DMS53 treated with DMSO at 0.1 percent for 48 hours (cell line): ENCODE measurements at regions not wholly inside any gene's neighbourhood (a gene's known extent, or its start where the extent isn't known, plus 50 kb on each side); places are given as distances from the start of the nearest gene placed in this dataset.
"Not testable (repeated sequence)": the region's sequence is repeated elsewhere in the genome, so short reads cannot be mapped to it uniquely, and the experiment has no call there.

Experiments used
- DNase-seq: peaks from one replicate; lab custom pipeline; 2025; ENCODE audit not compliant: unreplicated experiment; lab: John Stamatoyannopoulos, UW

DNA sequence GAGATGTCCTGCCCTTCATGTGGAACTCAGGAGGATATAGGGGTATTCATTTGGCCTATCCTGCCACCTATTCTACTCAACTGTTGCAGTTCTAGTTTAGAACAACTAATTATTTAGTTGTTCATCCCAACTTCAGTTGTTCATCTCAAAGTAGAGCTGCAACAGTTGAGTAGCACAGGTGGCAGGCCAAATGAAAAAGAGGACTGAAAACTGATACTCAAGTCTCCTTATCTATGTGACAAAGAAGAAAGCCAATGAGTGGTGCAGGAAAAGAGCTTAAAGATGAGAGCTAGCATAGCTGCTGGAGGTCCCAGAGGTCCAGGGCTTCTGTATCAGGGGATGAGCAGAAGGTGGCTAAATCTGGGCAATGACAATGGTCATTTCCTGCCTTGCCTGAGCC, 148.9 kb upstream of the KITLG start:
- DNase-seq = no peak

DNA sequence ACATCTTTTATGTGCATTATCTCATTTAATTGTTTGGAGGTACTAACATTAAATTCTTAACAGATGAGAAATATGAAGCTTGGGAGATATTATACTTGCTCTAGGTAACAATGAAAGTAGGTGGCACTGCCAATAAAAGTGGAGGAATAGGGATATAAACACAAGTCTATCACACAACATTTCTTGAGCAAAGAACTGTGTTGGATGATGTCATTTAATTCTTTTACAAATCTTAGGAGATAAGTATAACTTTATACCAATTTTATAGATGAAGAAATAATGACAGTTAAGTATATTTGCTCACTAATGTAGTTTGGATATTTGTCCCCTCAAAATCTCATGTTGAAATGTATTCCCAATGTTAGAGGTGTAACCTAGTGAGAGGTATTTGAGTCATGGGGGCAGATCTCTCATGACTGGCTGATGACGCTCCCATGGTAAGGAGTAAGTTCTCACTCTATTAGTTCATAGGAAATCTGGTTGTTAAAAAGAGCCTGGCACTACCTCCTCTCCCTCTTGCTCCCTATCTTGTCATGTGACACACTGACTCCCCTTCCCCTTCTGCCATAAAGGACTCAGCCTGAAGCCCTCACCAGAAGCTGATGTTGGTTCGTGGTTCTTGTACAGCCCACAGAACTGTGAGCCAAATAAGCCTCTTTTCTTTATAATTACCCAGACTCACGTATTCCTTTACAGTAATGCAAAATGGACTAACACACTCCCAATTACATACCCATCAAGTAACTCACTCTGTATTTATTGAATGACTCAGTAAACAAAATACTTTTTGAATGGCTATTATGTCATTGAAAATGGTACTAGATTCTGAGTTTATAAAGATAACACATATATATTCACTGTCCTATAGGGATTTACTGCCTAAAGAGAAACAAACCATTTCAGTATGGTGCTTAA, 146.8 kb upstream of the KITLG start:
- no peak for DNase-seq

DNA sequence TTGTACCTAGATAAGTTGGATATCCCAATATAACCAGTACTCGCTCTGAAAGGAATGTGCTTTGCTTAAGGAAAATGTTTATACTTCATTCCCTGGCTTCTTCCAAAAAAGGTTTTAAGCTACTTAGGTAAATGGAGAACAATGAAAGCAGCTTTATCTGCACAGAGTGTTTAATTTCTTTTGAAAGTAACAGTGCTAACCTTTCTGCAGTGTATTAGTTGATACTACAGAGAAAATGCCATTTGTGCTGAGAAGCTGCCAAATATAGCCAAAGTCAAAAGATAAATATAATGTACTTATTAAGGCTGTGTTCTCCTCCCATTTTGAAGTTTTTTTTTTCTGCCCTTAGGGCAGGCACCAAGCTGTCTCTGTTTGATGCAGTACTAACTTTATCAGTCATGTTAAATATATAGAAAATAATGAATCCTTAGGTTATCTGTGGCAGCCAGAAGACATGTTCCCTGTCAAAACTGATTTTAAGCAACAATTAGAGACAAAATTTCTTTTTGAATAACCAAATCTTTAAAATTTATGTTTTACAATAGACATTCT, 145.4 kb upstream of the KITLG start:
- no peak for DNase-seq

- DNase-seq = no peak
Measured at GRCh38 chr12:88723219-88723618, 142.9 kb upstream of the KITLG start.

DNA sequence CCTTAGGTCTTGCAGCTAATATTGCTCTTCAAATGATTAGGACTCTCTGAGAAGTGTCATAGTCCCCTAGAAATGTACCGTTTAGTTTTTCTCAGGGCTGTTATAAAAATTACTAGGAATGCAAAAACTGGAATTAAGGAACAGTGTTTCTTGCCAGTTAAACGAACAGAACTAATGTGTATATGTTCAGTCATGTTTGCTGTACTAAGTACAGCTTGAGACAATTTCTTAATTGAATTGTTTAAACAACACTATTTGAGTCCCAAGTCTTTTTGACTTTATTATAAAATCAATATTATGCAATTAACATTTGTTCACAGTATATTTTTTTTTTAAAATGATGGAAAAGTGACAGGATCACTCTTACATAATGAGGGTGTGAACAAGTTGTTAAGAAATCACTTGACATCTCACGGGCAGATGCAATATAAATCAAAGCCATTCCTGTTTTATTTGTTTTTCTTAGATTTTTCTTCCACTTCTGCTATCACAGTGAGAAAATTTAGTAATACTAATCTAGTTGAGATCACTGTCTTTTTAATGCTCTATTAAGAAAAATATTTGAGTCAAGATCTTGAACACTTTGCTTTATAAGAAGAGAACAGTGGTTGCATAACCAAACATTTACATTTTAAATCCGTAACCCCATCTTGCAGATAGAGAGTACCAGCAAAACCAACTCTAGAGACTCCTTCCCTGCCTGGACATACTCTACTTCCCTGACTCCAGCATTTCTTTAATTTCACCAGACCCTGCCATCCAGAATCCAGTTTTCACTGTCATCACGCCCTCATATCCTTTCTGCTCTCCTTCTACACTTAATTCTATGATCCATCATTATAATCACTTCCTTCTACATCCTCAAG, 140.7 kb upstream of the KITLG start:
- no peak for DNase-seq

DNA sequence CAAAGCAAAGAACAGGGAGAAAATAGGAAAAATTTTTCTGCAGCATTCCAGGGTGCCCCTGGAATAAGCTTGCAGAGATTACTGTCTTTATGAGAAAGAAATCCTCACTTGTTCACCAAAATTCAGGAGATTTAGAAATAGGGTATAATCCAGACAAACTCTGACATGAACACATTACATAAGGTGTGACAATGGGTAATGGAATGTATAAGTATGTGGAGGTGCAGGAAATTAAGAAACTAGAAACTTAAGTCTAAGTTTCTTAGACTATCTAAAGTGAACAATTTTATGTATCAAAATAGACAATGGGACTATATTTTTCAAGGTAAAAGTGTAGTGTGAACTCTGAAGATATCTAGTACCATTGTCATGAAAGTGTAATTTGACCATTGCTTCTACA, 140.0 kb upstream of the KITLG start:
- no peak for DNase-seq

GRCh38 chr12:88717188-88717587, 136.9 kb upstream of the KITLG start:
- no peak for DNase-seq

DNA sequence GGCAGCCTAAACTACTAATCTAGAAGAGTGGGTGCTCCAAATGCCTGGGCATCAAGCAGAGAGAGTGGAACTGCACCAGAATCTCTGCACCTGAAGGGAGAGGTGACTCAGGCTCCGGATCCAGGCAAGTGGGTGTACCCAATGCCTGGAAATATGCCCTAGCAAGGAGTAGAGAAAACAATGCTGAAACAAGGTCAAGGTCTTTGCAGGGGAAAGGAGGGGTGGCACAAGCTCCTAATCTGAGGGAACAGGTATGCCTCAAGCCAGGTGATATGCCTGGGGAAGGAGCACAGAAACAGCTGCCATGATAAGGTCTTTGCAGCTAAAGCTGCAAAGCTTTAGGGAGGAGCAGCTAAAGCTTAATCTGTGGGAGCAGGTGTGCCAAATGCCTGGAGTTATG, 136.0 kb upstream of the KITLG start:
- DNase-seq = no peak

DNA sequence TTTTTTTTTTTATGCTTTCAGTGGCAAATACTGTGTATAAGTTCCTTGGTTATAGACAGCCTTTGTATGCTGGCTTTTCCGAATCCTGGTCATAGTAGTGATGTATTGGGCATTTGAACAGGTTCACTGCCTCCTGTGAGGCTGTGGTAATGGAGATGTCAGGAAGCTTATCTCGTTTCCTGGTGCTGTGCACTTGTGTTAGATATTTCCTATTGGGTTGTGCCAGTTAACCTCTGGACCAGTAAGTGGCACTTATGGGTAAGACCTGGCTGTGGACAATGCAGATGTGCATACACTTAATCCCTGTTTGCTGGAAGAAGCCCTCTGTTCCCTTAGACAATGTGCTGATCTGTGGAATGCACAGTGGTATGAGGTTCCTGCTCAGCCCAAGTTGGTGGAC, 135.4 kb upstream of the KITLG start:
- no peak for DNase-seq

DNA sequence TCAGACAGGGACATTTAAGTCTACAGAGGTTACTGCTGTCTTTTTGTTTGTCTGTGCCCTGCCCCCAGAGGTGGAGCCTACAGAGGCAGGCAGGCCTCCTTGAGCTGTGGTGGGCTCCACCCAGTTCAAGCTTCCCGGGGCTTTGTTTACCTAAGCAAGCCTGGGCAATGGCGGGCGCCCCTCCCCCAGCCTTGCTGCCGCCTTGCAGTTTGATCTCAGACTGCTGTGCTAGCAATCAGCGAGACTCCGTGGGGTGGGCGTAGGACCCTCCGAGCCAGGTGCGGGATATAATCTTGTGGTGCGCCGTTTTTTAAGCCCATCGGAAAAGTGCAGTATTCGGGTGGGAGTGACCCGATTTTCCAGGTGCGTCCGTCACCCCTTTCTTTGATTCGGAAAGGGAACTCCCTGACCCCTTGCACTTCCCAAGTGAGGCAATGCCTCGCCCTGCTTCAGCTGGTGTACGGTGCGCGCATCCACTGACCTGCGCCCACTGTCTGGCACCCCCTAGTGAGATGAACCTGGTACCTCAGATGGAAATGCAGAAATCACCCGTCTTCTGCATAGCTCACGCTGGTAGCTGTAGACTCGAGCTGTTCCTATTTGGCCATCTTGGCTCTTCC, 134.1 kb upstream of the KITLG start:
- not testable (repeated sequence) for DNase-seq

GRCh38 chr12:88707800-88708199, 127.5 kb upstream of the KITLG start:
- no peak for DNase-seq

DNA sequence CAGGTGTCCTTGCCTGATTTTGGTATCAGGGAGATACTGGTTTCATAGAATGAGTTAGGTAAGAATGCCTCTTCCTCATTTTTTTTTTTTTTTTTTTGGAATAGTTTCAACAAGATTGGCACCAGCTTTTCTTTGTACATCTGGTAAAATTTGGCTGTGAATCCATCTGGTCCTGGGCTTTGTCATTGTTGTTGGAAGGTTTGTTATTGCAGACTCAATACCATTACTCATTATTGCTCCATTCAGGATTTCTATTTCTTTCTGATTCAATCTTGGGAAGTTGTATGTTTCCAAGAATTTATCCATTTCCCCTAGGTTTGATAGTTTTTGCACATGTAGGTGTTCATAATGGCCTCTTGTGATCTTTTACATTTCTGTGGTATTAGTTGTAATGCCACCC, 126.0 kb upstream of the KITLG start:
- no peak for DNase-seq

GRCh38 chr12:88703790-88704189, 123.5 kb upstream of the KITLG start:
- DNase-seq = no peak

DNA sequence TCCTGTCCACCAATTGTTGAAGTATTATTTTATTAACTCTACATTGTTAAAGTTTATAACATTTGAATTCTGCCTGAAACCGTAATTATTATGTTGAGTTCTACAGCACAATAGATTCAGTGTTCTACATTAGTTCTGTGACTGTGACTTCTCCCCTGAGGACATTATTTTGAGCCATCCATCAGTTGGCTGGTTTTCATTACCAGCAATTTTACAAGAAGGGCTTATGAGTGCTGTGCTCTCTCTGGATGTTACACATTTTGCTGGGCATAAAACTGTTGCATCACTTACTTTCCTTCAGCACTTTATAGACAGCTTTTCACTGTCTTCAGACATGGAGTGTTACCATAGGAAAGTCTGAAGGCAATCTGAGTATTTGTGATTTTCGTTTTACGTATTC, 118.2 kb upstream of the KITLG start:
- DNase-seq = no peak

GRCh38 chr12:88693837-88694445, 113.7 kb upstream of the KITLG start:
- peak; percentile 60 for DNase-seq

DNA sequence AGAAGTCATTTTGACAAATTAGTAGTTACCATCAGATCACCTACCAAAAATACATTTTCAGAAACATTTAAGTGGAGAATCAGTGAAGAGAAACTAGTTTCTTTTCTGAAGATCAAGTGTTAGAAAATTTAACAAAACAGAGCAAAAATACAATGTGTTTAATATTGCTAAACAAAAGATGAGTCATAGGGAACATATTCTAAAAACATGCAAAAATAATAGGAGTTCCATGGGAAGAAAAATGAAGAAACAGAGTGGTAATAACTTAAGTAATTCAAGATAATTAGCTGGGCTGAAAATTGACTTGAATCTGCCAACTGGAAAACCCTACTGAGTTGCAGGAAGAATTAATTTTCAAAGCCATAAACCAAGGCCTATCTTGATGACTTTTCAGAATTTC, 111.5 kb upstream of the KITLG start:
- DNase-seq = no peak

DNA sequence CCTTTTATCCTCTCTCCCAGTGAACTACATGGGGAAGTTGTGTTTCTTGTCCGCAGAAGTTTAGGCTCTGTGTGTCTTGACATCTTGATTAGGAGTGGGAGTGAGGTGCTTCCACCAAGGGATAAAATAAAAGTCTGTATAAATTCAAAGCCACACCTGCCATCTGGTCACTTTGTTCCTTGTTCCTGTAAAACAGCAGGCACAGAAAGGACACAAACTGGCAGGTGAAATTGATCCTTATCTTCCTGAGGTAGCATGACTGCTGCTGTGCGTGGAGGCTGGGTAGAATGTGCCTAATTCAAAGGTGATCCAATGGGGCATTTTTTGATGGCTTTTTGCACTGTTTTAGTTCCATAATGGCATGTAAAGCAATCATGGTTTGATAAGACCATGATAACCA, 104.3 kb upstream of the KITLG start:
- no peak for DNase-seq

DNA sequence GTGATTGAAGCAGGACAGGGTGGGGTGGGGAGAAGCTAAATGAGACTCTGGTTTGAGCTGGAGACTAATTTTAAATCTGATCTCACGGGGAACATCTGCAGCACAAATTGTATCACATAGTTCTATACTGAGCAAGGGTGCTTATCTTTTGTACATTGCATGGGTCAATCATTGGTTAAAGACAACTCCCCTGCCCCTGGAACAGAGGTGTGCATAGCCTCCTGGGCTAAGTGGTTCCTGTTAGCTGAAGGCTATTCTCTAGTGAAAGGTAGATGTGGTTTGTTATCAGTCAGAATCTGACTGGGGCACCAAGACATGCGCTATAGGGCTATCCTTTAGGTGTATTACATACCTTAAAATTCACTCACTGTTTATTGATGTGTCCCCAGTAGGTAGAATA, 103.9 kb upstream of the KITLG start:
- DNase-seq = no peak

- no peak for DNase-seq
Measured at GRCh38 chr12:88683628-88684027, 103.4 kb upstream of the KITLG start.

- DNase-seq = no peak
Measured at GRCh38 chr12:88681271-88681670, 101.0 kb upstream of the KITLG start.

DNA sequence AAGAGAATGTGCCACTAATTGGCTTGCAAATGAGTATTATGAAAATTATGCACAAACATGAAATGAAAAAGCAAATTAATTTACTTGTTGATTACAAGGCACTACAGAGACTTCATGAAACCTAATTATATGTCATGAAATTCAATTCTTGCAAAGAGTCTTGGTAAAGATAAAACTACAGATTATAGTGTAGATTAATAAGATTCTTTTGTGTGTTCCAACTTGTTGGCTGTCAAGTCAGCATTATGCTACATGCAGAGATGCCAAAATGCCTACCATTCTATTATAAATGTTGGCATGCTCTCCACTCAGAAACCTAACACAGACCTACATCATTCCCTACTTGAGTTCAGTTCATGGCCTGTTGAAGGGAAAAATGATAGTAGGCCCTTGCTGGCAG, 97.2 kb upstream of the KITLG start:
- DNase-seq = no peak
